ENCODE measurements at regions not wholly inside any gene's neighbourhood (a gene's known extent, or its start where the extent isn't known, plus 50 kb on each side); places are given as distances from the start of the nearest gene placed in this dataset.

- POLR2A ChIA-PET = no interaction called here
Measured at GRCh38 chr12:107458990-107459389, 226.6 kb upstream of the PWP1 start.

GRCh38 chr12:107459641-107460040 is 226.0 kb upstream of the PWP1 start:
- no peaks in the 10 kb centered on the region for H3K27me3 ChIP-seq (ENCODE audit: control insufficient read depth in 1 of 2, insufficient read depth in 2 of 2, low read length in 2 of 2)
- 50% methylated on average over 1 of the region's 7 CpGs for WGBS (ENCODE audit: low lambda C conversion rate)
- H2AFZ ChIP-seq (ENCODE audit: low read length) = no peak overlapping the region
- no peak overlapping the region for H3K4me2 ChIP-seq (ENCODE audit: low read depth, low read length)
- TF ChIP-seq ZNF260 (CRISPR knock-in tag; IDR thresholded peaks at IDR 0.05; ENCODE audit: borderline replicate concordance, low read depth) = no peak
- FAIRE-seq (no peak), ATAC-seq (no peak), DNase-seq (ENCODE audit: low spot score) (no peak)
- in situ Hi-C loops (cut with HindIII; ENCODE audit: extremely low pct_ligation_motif_present, low pct_unique_long_range_greater_than_20kb) (no loop called here), intact Hi-C loops (cut with micrococcal nuclease; ENCODE audit: unreplicated experiment) (no loop called here)
- no TSS peak for BruUV-seq (replicated peaks)
- H3K9ac ChIP-seq (ENCODE audit: insufficient read depth, low read depth, low read length) = no peak overlapping the region
- ChIA-PET POLR2A (no interaction called here), CTCF (ENCODE audit: low intra/inter-chr PET ratio, low total read pairs) (no interaction called here)
- H4K20me1 ChIP-seq (ENCODE audit: insufficient read depth, low read length) = no peaks in the 10 kb centered on the region
- no peaks in the 10 kb centered on the region for H3K9me3 ChIP-seq (ENCODE audit: low read length)
- H3K36me3 ChIP-seq (replicated peaks in 1 of 2; ENCODE audit: control insufficient read depth in 1 of 2, insufficient read depth in 2 of 2, low read length in 2 of 2) = no peaks in the 10 kb centered on the region
- H3K27ac ChIP-seq (ENCODE audit: extremely low read length, insufficient read depth, low read length) = no peak overlapping the region
- H3K79me2 ChIP-seq (ENCODE audit: insufficient read depth, low read length) = no peaks in the 10 kb centered on the region
- H3K4me3 ChIP-seq (replicated peaks in 1 of 3; ENCODE audit: insufficient read depth in 1 of 3, low read depth in 2 of 3, low read length in 3 of 3) = no peak overlapping the region
- H3K4me1 ChIP-seq (ENCODE audit: insufficient read depth, low read length) = no peaks in the 10 kb centered on the region

More at GRCh38 chr12:107458990-107459389, 226.6 kb upstream of the PWP1 start:
- no TSS peak for BruUV-seq (replicated peaks)
- Histone ChIP-seq H3K27ac (ENCODE audit: extremely low read length, insufficient read depth, low read length) (no peak overlapping the region), H3K4me2 (ENCODE audit: low read depth, low read length) (no peak overlapping the region), H2AFZ (ENCODE audit: low read length) (no peak overlapping the region), H3K4me1 (ENCODE audit: insufficient read depth, low read length) (no peaks in the 10 kb centered on the region), H3K36me3 (replicated peaks in 1 of 2; ENCODE audit: control insufficient read depth in 1 of 2, insufficient read depth in 2 of 2, low read length in 2 of 2) (no peaks in the 10 kb centered on the region), H3K4me3 (replicated peaks in 1 of 3; ENCODE audit: insufficient read depth in 1 of 3, low read depth in 2 of 3, low read length in 3 of 3) (no peak overlapping the region), H3K9ac (ENCODE audit: insufficient read depth, low read depth, low read length) (no peak overlapping the region), H4K20me1 (ENCODE audit: insufficient read depth, low read length) (no peaks in the 10 kb centered on the region), H3K9me3 (ENCODE audit: low read length) (no peaks in the 10 kb centered on the region), H3K79me2 (ENCODE audit: insufficient read depth, low read length) (no peaks in the 10 kb centered on the region), H3K27me3 (ENCODE audit: control insufficient read depth in 1 of 2, insufficient read depth in 2 of 2, low read length in 2 of 2) (no peaks in the 10 kb centered on the region)
- intact Hi-C loops (cut with micrococcal nuclease; ENCODE audit: unreplicated experiment) = no loop called here
- WGBS (ENCODE audit: low lambda C conversion rate) = 86% methylated on average over 2 of the region's 2 CpGs
- DNase-seq (ENCODE audit: low spot score) = no peak
- no peak for ATAC-seq
- no peak for FAIRE-seq
- TF ChIP-seq NFYB (CRISPR knock-in tag; IDR thresholded peaks at IDR 0.05) (no peak), ZNF629 (CRISPR knock-in tag; conservative IDR thresholded peaks at IDR 0.05) (peak; percentile 81)
- CTCF ChIA-PET (ENCODE audit: low intra/inter-chr PET ratio, low total read pairs) = no interaction called here
- in situ Hi-C loops (cut with HindIII; ENCODE audit: extremely low pct_ligation_motif_present, low pct_unique_long_range_greater_than_20kb) = no loop called here
